SH-SY5Y (cell line): ENCODE measurements at regions not wholly inside any gene's neighbourhood (a gene's known extent, or its start where the extent isn't known, plus 50 kb on each side); places are given as distances from the start of the nearest gene placed in this dataset.

Source experiments
- GATA2 ChIP-seq: IDR thresholded peaks from 2 replicates; pipeline ENCODE4 v1.6.1; 2011; ENCODE audit warnings: mild to moderate bottlenecking, low read depth, low read length
- GATA3 ChIP-seq: IDR thresholded peaks from 2 replicates; pipeline ENCODE4 v1.6.1; 2011; ENCODE audit warnings: low read depth, mild to moderate bottlenecking, low read length, moderate library complexity

- TF ChIP-seq GATA3 (no peak), GATA2 (no peak)
Observed at GRCh38 chr3:163016251-163016650, 1519.6 kb downstream of the OTOL1 start.
